WERI-Rb-1 (cell line): ENCODE measurements at regions not wholly inside any gene's neighbourhood (a gene's known extent, or its start where the extent isn't known, plus 50 kb on each side); places are given as distances from the start of the nearest gene placed in this dataset.

Experiments used
- DNase-seq: peaks from one replicate; pipeline ENCODE4 v3.0.0-alpha.2; 2020
- H3K27ac ChIP-seq: fragments of 250-450 bp; sonication (Bioruptor Pico); 2 replicates; pipeline ENCODE4 v1.5.1; 2020; ENCODE audit warnings: mild to moderate bottlenecking, moderate library complexity
- H3K27me3 ChIP-seq: fragments of 250-450 bp; sonication (Bioruptor Pico); 2 replicates; pipeline ENCODE4 v1.5.1; 2021; ENCODE audit warnings: mild to moderate bottlenecking, low read depth, moderate library complexity; ENCODE audit not compliant: insufficient read depth, severe bottlenecking
- H3K36me3 ChIP-seq: fragments of 250-450 bp; sonication (Bioruptor Pico); 2 replicates; pipeline ENCODE4 v1.5.1; 2020; ENCODE audit warnings: mild to moderate bottlenecking, moderate library complexity
- H3K4me3 ChIP-seq: 2 replicates; pipeline ENCODE4 v1.5.1; 2011; ENCODE audit warnings: low read depth, mild to moderate bottlenecking, control low read depth, low read length
- H3K9me3 ChIP-seq: fragments of 250-450 bp; sonication (Bioruptor Pico); 2 replicates; pipeline ENCODE4 v1.5.1; 2021; ENCODE audit warnings: mild to moderate bottlenecking, moderate library complexity; ENCODE audit not compliant: severe bottlenecking
- TF ChIP-seq, protein P1 (sequence below): IDR thresholded peaks from 2 replicates; pipeline ENCODE4 v1.5.1; 2011; ENCODE audit warnings: low read depth, mild to moderate bottlenecking, control low read depth, inconsistent platforms, low read length

- no peak for DNase-seq
- TF ChIP-seq, protein P1, sequence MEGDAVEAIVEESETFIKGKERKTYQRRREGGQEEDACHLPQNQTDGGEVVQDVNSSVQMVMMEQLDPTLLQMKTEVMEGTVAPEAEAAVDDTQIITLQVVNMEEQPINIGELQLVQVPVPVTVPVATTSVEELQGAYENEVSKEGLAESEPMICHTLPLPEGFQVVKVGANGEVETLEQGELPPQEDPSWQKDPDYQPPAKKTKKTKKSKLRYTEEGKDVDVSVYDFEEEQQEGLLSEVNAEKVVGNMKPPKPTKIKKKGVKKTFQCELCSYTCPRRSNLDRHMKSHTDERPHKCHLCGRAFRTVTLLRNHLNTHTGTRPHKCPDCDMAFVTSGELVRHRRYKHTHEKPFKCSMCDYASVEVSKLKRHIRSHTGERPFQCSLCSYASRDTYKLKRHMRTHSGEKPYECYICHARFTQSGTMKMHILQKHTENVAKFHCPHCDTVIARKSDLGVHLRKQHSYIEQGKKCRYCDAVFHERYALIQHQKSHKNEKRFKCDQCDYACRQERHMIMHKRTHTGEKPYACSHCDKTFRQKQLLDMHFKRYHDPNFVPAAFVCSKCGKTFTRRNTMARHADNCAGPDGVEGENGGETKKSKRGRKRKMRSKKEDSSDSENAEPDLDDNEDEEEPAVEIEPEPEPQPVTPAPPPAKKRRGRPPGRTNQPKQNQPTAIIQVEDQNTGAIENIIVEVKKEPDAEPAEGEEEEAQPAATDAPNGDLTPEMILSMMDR, result no peak
- Histone ChIP-seq H3K36me3 (no peaks in the 10 kb centered on the region), H3K27me3 (no peaks in the 10 kb centered on the region), H3K9me3 (no peaks in the 10 kb centered on the region), H3K27ac (no peak overlapping the region), H3K4me3 (no peak overlapping the region)
Measured at GRCh38 chr2:142675398-142675797, 202.1 kb upstream of the KYNU start.

DNA sequence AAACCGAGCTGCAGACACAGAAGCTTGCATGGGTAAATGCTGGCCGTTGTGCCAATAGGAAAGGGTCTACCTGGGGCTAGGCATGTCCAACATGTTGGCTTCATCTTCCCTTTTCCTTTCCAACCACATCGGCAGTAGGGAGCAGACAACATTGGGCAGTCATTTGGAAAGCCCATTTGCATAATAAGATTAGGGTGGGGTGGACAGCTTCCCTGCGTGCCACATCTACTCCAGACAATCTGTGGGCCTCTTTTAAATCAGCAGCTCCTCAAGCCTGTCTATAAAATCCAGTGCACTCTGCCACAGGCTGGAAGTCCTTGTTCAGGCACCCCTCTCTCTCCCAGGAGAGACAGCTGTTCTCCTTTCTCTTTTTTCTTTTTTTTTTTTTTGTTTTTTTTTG, 203.6 kb upstream of the KYNU start:
- Histone ChIP-seq H3K27me3 (no peaks in the 10 kb centered on the region), H3K36me3 (no peaks in the 10 kb centered on the region), H3K27ac (no peak overlapping the region), H3K9me3 (no peaks in the 10 kb centered on the region), H3K4me3 (no peak overlapping the region)
- TF ChIP-seq, protein P1, result no peak
- DNase-seq, result no peak

GRCh38 chr2:142672698-142673097, 204.8 kb upstream of the KYNU start:
- no peak for DNase-seq
- TF ChIP-seq, protein P1, result no peak
- Histone ChIP-seq H3K4me3 (no peak overlapping the region), H3K36me3 (no peaks in the 10 kb centered on the region), H3K9me3 (no peaks in the 10 kb centered on the region), H3K27ac (no peak overlapping the region), H3K27me3 (no peaks in the 10 kb centered on the region)

DNA sequence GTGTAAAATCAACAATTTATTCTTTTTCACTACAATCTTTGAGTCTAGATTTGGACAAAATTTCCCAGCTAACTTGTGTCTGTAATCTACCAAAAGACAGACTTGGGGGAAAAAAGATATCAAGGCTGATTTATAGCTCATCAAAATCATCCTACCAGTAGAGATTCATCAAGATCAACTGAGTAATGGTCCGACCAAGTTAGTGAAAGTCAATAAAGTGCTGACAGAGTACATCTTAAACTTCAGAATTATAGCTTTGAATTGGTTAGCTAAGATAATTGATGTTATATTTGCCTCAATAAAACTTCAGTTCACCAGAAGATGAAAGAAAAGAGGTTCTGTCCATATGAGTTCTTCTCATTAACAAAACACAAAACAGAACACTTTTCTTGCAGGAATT, 207.1 kb upstream of the KYNU start:
- Histone ChIP-seq H3K9me3 (no peaks in the 10 kb centered on the region), H3K27me3 (no peaks in the 10 kb centered on the region), H3K4me3 (no peak overlapping the region), H3K36me3 (no peaks in the 10 kb centered on the region), H3K27ac (no peak overlapping the region)
- DNase-seq, result no peak
- TF ChIP-seq, protein P1, result no peak

- Histone ChIP-seq H3K9me3 (no peaks in the 10 kb centered on the region), H3K27me3 (no peaks in the 10 kb centered on the region), H3K4me3 (no peak overlapping the region), H3K36me3 (no peaks in the 10 kb centered on the region), H3K27ac (no peak overlapping the region)
- TF ChIP-seq, protein P1, result no peak
- DNase-seq, result no peak
Measured at GRCh38 chr2:142668420-142668819, 209.0 kb upstream of the KYNU start.

- H3K36me3 ChIP-seq, result no peaks in the 10 kb centered on the region
- no peaks in the 10 kb centered on the region for H3K9me3 ChIP-seq
- no peaks in the 10 kb centered on the region for H3K27me3 ChIP-seq
- no peak overlapping the region for H3K4me3 ChIP-seq
- TF ChIP-seq, protein P1, result no peak
- DNase-seq, result no peak
- no peak overlapping the region for H3K27ac ChIP-seq
Measured at GRCh38 chr2:142665241-142665640, 212.2 kb upstream of the KYNU start.
